Ishikawa (cell line): ENCODE measurements at regions not wholly inside any gene's neighbourhood (a gene's known extent, or its start where the extent isn't known, plus 50 kb on each side); places are given as distances from the start of the nearest gene placed in this dataset.

Experiments used
- CEBPB ChIP-seq: IDR thresholded peaks from 2 replicates; pipeline ENCODE4 v1.6.1; 2012
- EGR1 ChIP-seq: IDR thresholded peaks from 2 replicates; pipeline ENCODE4 v1.6.1; 2012
- EP300 ChIP-seq: IDR thresholded peaks from 2 replicates; pipeline ENCODE4 v1.6.1; 2012; ENCODE audit warnings: borderline replicate concordance
- FOXM1 ChIP-seq: IDR thresholded peaks from 2 replicates; pipeline ENCODE4 v1.6.1; 2012; ENCODE audit warnings: low read depth, borderline replicate concordance
- NFIC ChIP-seq: IDR thresholded peaks from 2 replicates; pipeline ENCODE4 v1.6.1; 2012
- TAF1 ChIP-seq: IDR thresholded peaks from 2 replicates; pipeline ENCODE4 v1.6.1; 2012; ENCODE audit warnings: low read depth, mild to moderate bottlenecking
- TCF12 ChIP-seq: IDR thresholded peaks from 2 replicates; pipeline ENCODE4 v1.6.1; 2012; ENCODE audit warnings: low read depth
- YY1 ChIP-seq: IDR thresholded peaks from 2 replicates; pipeline ENCODE4 v1.6.1; 2012; ENCODE audit warnings: low read depth
- TF ChIP-seq, protein P1 (sequence below): IDR thresholded peaks from 2 replicates; pipeline ENCODE4 v1.6.1; 2012
- TF ChIP-seq, protein P2 (sequence below): IDR thresholded peaks from 2 replicates; pipeline ENCODE4 v1.6.1; 2012; ENCODE audit warnings: low read depth, mild to moderate bottlenecking
- TF ChIP-seq, protein P3 (sequence below): IDR thresholded peaks from 2 replicates; pipeline ENCODE4 v1.6.1; 2012

DNA sequence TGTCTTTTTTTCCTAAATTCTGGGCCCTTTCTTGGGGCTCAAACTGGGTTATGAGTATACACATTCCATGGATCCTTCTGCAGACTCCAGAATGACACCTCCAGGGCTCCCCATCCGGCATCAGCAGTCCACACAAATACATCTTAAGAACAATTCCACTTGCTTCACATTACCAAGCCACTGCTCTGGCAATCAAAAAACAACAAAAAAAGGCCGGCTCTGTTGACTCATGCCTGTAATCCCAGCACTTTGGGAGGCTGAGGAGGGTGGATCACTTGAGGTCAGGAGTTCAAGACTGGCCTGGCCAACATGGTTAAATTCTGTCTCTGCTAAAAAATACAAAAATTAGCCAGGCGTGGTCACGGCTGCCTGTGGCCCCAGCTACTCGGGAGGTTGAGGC is 49.9 kb upstream of the LPP start:
- TF ChIP-seq, protein P1, sequence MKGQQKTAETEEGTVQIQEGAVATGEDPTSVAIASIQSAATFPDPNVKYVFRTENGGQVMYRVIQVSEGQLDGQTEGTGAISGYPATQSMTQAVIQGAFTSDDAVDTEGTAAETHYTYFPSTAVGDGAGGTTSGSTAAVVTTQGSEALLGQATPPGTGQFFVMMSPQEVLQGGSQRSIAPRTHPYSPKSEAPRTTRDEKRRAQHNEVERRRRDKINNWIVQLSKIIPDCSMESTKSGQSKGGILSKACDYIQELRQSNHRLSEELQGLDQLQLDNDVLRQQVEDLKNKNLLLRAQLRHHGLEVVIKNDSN: no peak
- no peak for TF ChIP-seq NFIC
- no peak for TF ChIP-seq FOXM1
- TF ChIP-seq YY1: no peak
- TF ChIP-seq CEBPB: no peak
- TF ChIP-seq EP300: no peak
- no peak for TF ChIP-seq TCF12
- no peak for TF ChIP-seq TAF1
- TF ChIP-seq EGR1: no peak
- TF ChIP-seq, protein P2, sequence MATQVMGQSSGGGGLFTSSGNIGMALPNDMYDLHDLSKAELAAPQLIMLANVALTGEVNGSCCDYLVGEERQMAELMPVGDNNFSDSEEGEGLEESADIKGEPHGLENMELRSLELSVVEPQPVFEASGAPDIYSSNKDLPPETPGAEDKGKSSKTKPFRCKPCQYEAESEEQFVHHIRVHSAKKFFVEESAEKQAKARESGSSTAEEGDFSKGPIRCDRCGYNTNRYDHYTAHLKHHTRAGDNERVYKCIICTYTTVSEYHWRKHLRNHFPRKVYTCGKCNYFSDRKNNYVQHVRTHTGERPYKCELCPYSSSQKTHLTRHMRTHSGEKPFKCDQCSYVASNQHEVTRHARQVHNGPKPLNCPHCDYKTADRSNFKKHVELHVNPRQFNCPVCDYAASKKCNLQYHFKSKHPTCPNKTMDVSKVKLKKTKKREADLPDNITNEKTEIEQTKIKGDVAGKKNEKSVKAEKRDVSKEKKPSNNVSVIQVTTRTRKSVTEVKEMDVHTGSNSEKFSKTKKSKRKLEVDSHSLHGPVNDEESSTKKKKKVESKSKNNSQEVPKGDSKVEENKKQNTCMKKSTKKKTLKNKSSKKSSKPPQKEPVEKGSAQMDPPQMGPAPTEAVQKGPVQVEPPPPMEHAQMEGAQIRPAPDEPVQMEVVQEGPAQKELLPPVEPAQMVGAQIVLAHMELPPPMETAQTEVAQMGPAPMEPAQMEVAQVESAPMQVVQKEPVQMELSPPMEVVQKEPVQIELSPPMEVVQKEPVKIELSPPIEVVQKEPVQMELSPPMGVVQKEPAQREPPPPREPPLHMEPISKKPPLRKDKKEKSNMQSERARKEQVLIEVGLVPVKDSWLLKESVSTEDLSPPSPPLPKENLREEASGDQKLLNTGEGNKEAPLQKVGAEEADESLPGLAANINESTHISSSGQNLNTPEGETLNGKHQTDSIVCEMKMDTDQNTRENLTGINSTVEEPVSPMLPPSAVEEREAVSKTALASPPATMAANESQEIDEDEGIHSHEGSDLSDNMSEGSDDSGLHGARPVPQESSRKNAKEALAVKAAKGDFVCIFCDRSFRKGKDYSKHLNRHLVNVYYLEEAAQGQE: no peak
- TF ChIP-seq, protein P3, sequence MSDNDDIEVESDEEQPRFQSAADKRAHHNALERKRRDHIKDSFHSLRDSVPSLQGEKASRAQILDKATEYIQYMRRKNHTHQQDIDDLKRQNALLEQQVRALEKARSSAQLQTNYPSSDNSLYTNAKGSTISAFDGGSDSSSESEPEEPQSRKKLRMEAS: no peak
